OCI-LY1 (cell line): ENCODE measurements at regions not wholly inside any gene's neighbourhood (a gene's known extent, or its start where the extent isn't known, plus 50 kb on each side); places are given as distances from the start of the nearest gene placed in this dataset.

Experiments used
- CTCF ChIP-seq: fragments of 200-600 bp; sonication (generic), shearing (Covaris generic); IDR thresholded peaks from 2 replicates; pipeline ENCODE4 v1.5.1; 2017; ENCODE audit warnings: mild to moderate bottlenecking, antibody characterized with exemption, low read length, moderate library complexity, mixed read lengths
- EZH2 ChIP-seq: fragments of 200-600 bp; sonication (generic), shearing (Covaris generic); IDR thresholded peaks from 2 replicates; pipeline ENCODE4 v1.8.0; 2017; ENCODE audit warnings: borderline replicate concordance, mixed run types, mild to moderate bottlenecking, antibody characterized with exemption, low read length, moderate library complexity, mixed read lengths

GRCh38 chr2:5140347-5140746, 551.8 kb upstream of the SOX11 start:
- no peak for TF ChIP-seq CTCF
- TF ChIP-seq EZH2, result no peak
